CD4-positive, CD25-positive, alpha-beta regulatory T cell (primary cell): ENCODE measurements at regions not wholly inside any gene's neighbourhood (a gene's known extent, or its start where the extent isn't known, plus 50 kb on each side); places are given as distances from the start of the nearest gene placed in this dataset.

Source experiments
- ATAC-seq, 2 donors: fragments of 150-1000 bp; cut with Tn5 transposase; one replicate each; pipeline ENCODE4 v1.10.0; 2021; ENCODE audit warnings: low read depth in 2 of 2, moderate number of reproducible peaks in 2 of 2, moderate library complexity in 1 of 2
- DNase-seq, 3 donors: peaks; one replicate each; pipeline versions ENCODE4 v3.0.0 to v3.0.0-alpha.2; 2012 to 2022; ENCODE audit warnings: mixed read lengths in 1 of 3
- H3K27ac ChIP-seq: one replicate; pipeline ENCODE4 v1.7.0; 2013; ENCODE audit warnings: mild to moderate bottlenecking, low read length; ENCODE audit not compliant: insufficient read depth, poor library complexity, severe bottlenecking
- H3K27me3 ChIP-seq: one replicate; pipeline ENCODE4 v1.7.0; 2013; ENCODE audit warnings: low read length; ENCODE audit not compliant: control insufficient read depth, insufficient read depth
- H3K36me3 ChIP-seq: one replicate; pipeline ENCODE4 v1.7.0; 2013; ENCODE audit warnings: mild to moderate bottlenecking, low read length, moderate library complexity; ENCODE audit not compliant: control insufficient read depth, insufficient read depth
- H3K4me1 ChIP-seq: 2 replicates; pipeline ENCODE4 v1.7.0; 2013; ENCODE audit warnings: mild to moderate bottlenecking, low read length; ENCODE audit not compliant: insufficient read depth, control insufficient read depth, poor library complexity, severe bottlenecking
- H3K4me3 ChIP-seq: one replicate; pipeline ENCODE4 v1.7.0; 2013; ENCODE audit warnings: low read depth, mild to moderate bottlenecking, low read length, moderate library complexity
- H3K9me3 ChIP-seq, 2 experiments: 1 replicate in 1 of 2; 2 replicates in 1 of 2; pipeline ENCODE4 v1.7.0; 2013; ENCODE audit warnings: low read length in 2 of 2, mild to moderate bottlenecking in 1 of 2, moderate library complexity in 1 of 2; ENCODE audit not compliant: control insufficient read depth in 2 of 2
- H3K27ac Mint-ChIP-seq, 3 donors: one replicate each; pipeline ENCODE4 v1.8.0; 2020 to 2022; ENCODE audit warnings: mild to moderate bottlenecking in 3 of 3, mixed read lengths in 3 of 3, moderate library complexity in 2 of 3
- H3K27me3 Mint-ChIP-seq: one replicate; pipeline ENCODE4 v1.8.0; 2022; ENCODE audit warnings: mild to moderate bottlenecking, mixed read lengths
- H3K36me3 Mint-ChIP-seq: one replicate; pipeline ENCODE4 v1.8.0; 2020; ENCODE audit warnings: mixed read lengths
- H3K4me1 Mint-ChIP-seq, 4 donors: one replicate each; pipeline ENCODE4 v1.8.0; 2020 to 2022; ENCODE audit warnings: mixed read lengths in 4 of 4, mild to moderate bottlenecking in 1 of 4
- H3K4me3 Mint-ChIP-seq, 4 donors: one replicate each; pipeline ENCODE4 v1.8.0; 2020 to 2022; ENCODE audit warnings: mild to moderate bottlenecking in 4 of 4, mixed read lengths in 4 of 4, moderate library complexity in 3 of 4
- H3K9me3 Mint-ChIP-seq, 7 donors: one replicate each; pipeline ENCODE4 v1.8.0; 2020 to 2022; ENCODE audit warnings: mixed read lengths in 7 of 7, mild to moderate bottlenecking in 3 of 7, moderate library complexity in 2 of 7

- Mint-ChIP-seq H3K9me3 (no peaks in the 10 kb centered on the region), H3K36me3 (no peaks in the 10 kb centered on the region), H3K27me3 (peaks cover 27% of the 10 kb centered on the region), H3K4me1 (no peaks in the 10 kb centered on the region), H3K27ac (no peak overlapping the region), H3K4me3 (no peak overlapping the region)
- Histone ChIP-seq H3K9me3 (no peaks in the 10 kb centered on the region), H3K27ac (no peak overlapping the region), H3K4me1 (no peaks in the 10 kb centered on the region), H3K27me3 (peaks cover 21% of the 10 kb centered on the region), H3K36me3 (no peaks in the 10 kb centered on the region), H3K4me3 (no peak overlapping the region)
- ATAC-seq: no peak
- DNase-seq: no peak
Observed at GRCh38 chr15:79211481-79211880, 71.0 kb upstream of the ANKRD34C start.

GRCh38 chr15:79209690-79210089 is 72.8 kb upstream of the ANKRD34C start:
- H3K27ac ChIP-seq: no peak overlapping the region
- Mint-ChIP-seq H3K27ac (no peak overlapping the region), H3K9me3 (no peaks in the 10 kb centered on the region), H3K27me3 (peaks cover 23% of the 10 kb centered on the region), H3K36me3 (no peaks in the 10 kb centered on the region), H3K4me3 (no peak overlapping the region), H3K4me1 (no peaks in the 10 kb centered on the region)
- no peaks in the 10 kb centered on the region for H3K36me3 ChIP-seq
- DNase-seq (no peak), ATAC-seq (no peak)
- H3K4me1 ChIP-seq: no peaks in the 10 kb centered on the region
- no peaks in the 10 kb centered on the region for H3K9me3 ChIP-seq
- H3K27me3 ChIP-seq: peaks cover 20% of the 10 kb centered on the region
- H3K4me3 ChIP-seq: no peak overlapping the region

GRCh38 chr15:79209116-79209515 is 73.4 kb upstream of the ANKRD34C start:
- no peaks in the 10 kb centered on the region for H3K9me3 Mint-ChIP-seq
- DNase-seq (no peak), ATAC-seq (no peak)
- no peak overlapping the region for H3K27ac Mint-ChIP-seq
- H3K4me1 Mint-ChIP-seq: no peaks in the 10 kb centered on the region
- no peak overlapping the region for H3K27ac ChIP-seq
- peaks cover 24% of the 10 kb centered on the region for H3K27me3 Mint-ChIP-seq
- no peaks in the 10 kb centered on the region for H3K36me3 ChIP-seq
- no peak overlapping the region for H3K4me3 ChIP-seq
- no peak overlapping the region for H3K4me3 Mint-ChIP-seq
- H3K27me3 ChIP-seq: peaks cover 20% of the 10 kb centered on the region
- H3K36me3 Mint-ChIP-seq: no peaks in the 10 kb centered on the region
- no peaks in the 10 kb centered on the region for H3K4me1 ChIP-seq
- no peaks in the 10 kb centered on the region for H3K9me3 ChIP-seq

GRCh38 chr15:79208179-79208578 is 74.3 kb upstream of the ANKRD34C start:
- H3K27ac ChIP-seq: no peak overlapping the region
- no peak overlapping the region for H3K4me3 Mint-ChIP-seq
- H3K36me3 ChIP-seq: no peaks in the 10 kb centered on the region
- no peaks in the 10 kb centered on the region for H3K4me1 ChIP-seq
- no peaks in the 10 kb centered on the region for H3K9me3 Mint-ChIP-seq
- H3K27ac Mint-ChIP-seq: no peak overlapping the region
- no peak for ATAC-seq
- H3K4me3 ChIP-seq: no peak overlapping the region
- peaks cover 24% of the 10 kb centered on the region for H3K27me3 Mint-ChIP-seq
- no peaks in the 10 kb centered on the region for H3K9me3 ChIP-seq
- no peaks in the 10 kb centered on the region for H3K4me1 Mint-ChIP-seq
- H3K36me3 Mint-ChIP-seq: no peaks in the 10 kb centered on the region
- no peak for DNase-seq
- H3K27me3 ChIP-seq: peaks cover 20% of the 10 kb centered on the region

GRCh38 chr15:79206940-79207339 is 75.6 kb upstream of the ANKRD34C start:
- ATAC-seq: no peak
- Histone ChIP-seq H3K27me3 (peaks cover 20% of the 10 kb centered on the region), H3K4me3 (no peak overlapping the region), H3K27ac (no peak overlapping the region), H3K4me1 (no peaks in the 10 kb centered on the region), H3K9me3 (no peaks in the 10 kb centered on the region), H3K36me3 (no peaks in the 10 kb centered on the region)
- H3K27me3 Mint-ChIP-seq: peaks cover 21% of the 10 kb centered on the region
- DNase-seq: no peak
- H3K4me1 Mint-ChIP-seq: no peaks in the 10 kb centered on the region
- H3K4me3 Mint-ChIP-seq: no peak overlapping the region
- H3K9me3 Mint-ChIP-seq: no peaks in the 10 kb centered on the region
- H3K27ac Mint-ChIP-seq: no peak overlapping the region
- H3K36me3 Mint-ChIP-seq: no peaks in the 10 kb centered on the region

- no peaks in the 10 kb centered on the region for H3K9me3 ChIP-seq
- no peak overlapping the region for H3K4me3 Mint-ChIP-seq
- peaks cover 15% of the 10 kb centered on the region for H3K27me3 Mint-ChIP-seq
- ATAC-seq (no peak), DNase-seq (no peak)
- H3K27ac Mint-ChIP-seq: no peak overlapping the region
- no peak overlapping the region for H3K4me3 ChIP-seq
- no peaks in the 10 kb centered on the region for H3K36me3 Mint-ChIP-seq
- H3K27me3 ChIP-seq: peaks cover 12% of the 10 kb centered on the region
- H3K27ac ChIP-seq: no peak overlapping the region
- no peaks in the 10 kb centered on the region for H3K9me3 Mint-ChIP-seq
- no peaks in the 10 kb centered on the region for H3K4me1 ChIP-seq
- no peaks in the 10 kb centered on the region for H3K4me1 Mint-ChIP-seq
- H3K36me3 ChIP-seq: no peaks in the 10 kb centered on the region
Observed at GRCh38 chr15:79204886-79205675, 77.4 kb upstream of the ANKRD34C start.

GRCh38 chr15:79198461-79198860 is 84.1 kb upstream of the ANKRD34C start:
- no peaks in the 10 kb centered on the region for H3K9me3 Mint-ChIP-seq
- Histone ChIP-seq H3K36me3 (no peaks in the 10 kb centered on the region), H3K4me1 (no peaks in the 10 kb centered on the region), H3K27me3 (peaks cover 2% of the 10 kb centered on the region), H3K4me3 (no peak overlapping the region), H3K27ac (no peak overlapping the region), H3K9me3 (no peaks in the 10 kb centered on the region)
- ATAC-seq (no peak), DNase-seq (no peak)
- no peaks in the 10 kb centered on the region for H3K36me3 Mint-ChIP-seq
- H3K4me1 Mint-ChIP-seq: no peaks in the 10 kb centered on the region
- no peak overlapping the region for H3K27ac Mint-ChIP-seq
- H3K4me3 Mint-ChIP-seq: no peak overlapping the region
- H3K27me3 Mint-ChIP-seq: peaks cover 10% of the 10 kb centered on the region

- Mint-ChIP-seq H3K4me3 (no peak overlapping the region), H3K27ac (no peak overlapping the region), H3K9me3 (no peaks in the 10 kb centered on the region), H3K36me3 (no peaks in the 10 kb centered on the region), H3K4me1 (no peaks in the 10 kb centered on the region), H3K27me3 (peaks cover 10% of the 10 kb centered on the region)
- H3K36me3 ChIP-seq: no peaks in the 10 kb centered on the region
- H3K9me3 ChIP-seq: no peaks in the 10 kb centered on the region
- DNase-seq (no peak), ATAC-seq (no peak)
- peaks cover 2% of the 10 kb centered on the region for H3K27me3 ChIP-seq
- no peak overlapping the region for H3K27ac ChIP-seq
- H3K4me3 ChIP-seq: no peak overlapping the region
- H3K4me1 ChIP-seq: no peaks in the 10 kb centered on the region
Observed at GRCh38 chr15:79197285-79197684, 85.2 kb upstream of the ANKRD34C start.
